CD4-positive, alpha-beta T cell treated with Interferon alpha-2 for 1 hour (primary cell): ENCODE measurements at regions not wholly inside any gene's neighbourhood (a gene's known extent, or its start where the extent isn't known, plus 50 kb on each side); places are given as distances from the start of the nearest gene placed in this dataset.
"Not testable (repeated sequence)": the region's sequence is repeated elsewhere in the genome, so short reads cannot be mapped to it uniquely, and the experiment has no call there.

ENCODE experiments used
- DNase-seq, 2 donors: peaks; one replicate each; pipeline ENCODE4 v3.0.0-alpha.2; 2020 to 2022

GRCh38 chr11:39120890-39121289 is 2338.6 kb downstream of the LRRC4C start:
- no peak for DNase-seq

GRCh38 chr11:39113606-39114005 is 2345.8 kb downstream of the LRRC4C start:
- DNase-seq: no peak

GRCh38 chr11:39102236-39102635 is 2357.2 kb downstream of the LRRC4C start:
- no peak for DNase-seq

GRCh38 chr11:39078465-39078864 is 2381.0 kb downstream of the LRRC4C start:
- no peak for DNase-seq

GRCh38 chr11:39037611-39038010 is 2421.8 kb downstream of the LRRC4C start:
- no peak for DNase-seq

- no peak for DNase-seq
Observed at GRCh38 chr11:39036021-39036420, 2423.4 kb downstream of the LRRC4C start.

GRCh38 chr11:39021539-39021938 is 2423.5 kb upstream of the RAG2 start:
- no peak for DNase-seq

GRCh38 chr11:39011797-39012196 is 2413.8 kb upstream of the RAG2 start:
- no peak for DNase-seq

GRCh38 chr11:38990841-38991240 is 2392.8 kb upstream of the RAG2 start:
- no peak for DNase-seq

GRCh38 chr11:38990139-38990538 is 2392.1 kb upstream of the RAG2 start:
- no peak for DNase-seq

GRCh38 chr11:38988908-38989307 is 2390.9 kb upstream of the RAG2 start:
- DNase-seq: no peak

GRCh38 chr11:38972220-38972619 is 2374.2 kb upstream of the RAG2 start:
- no peak for DNase-seq

- DNase-seq: no peak
Observed at GRCh38 chr11:38971141-38971540, 2373.1 kb upstream of the RAG2 start.

GRCh38 chr11:38968951-38969350 is 2370.9 kb upstream of the RAG2 start:
- no peak for DNase-seq

- no peak for DNase-seq
Observed at GRCh38 chr11:38952698-38953097, 2354.7 kb upstream of the RAG2 start.

- no peak for DNase-seq
Observed at GRCh38 chr11:38950867-38951266, 2352.8 kb upstream of the RAG2 start.

- no peak for DNase-seq
Observed at GRCh38 chr11:38948392-38948791, 2350.4 kb upstream of the RAG2 start.

GRCh38 chr11:38937709-38938108 is 2339.7 kb upstream of the RAG2 start:
- no peak for DNase-seq

- no peak for DNase-seq
Observed at GRCh38 chr11:38935941-38936340, 2337.9 kb upstream of the RAG2 start.

GRCh38 chr11:38927993-38928392 is 2330.0 kb upstream of the RAG2 start:
- DNase-seq: no peak

- no peak for DNase-seq
Observed at GRCh38 chr11:38924644-38925043, 2326.6 kb upstream of the RAG2 start.

- no peak for DNase-seq
Observed at GRCh38 chr11:38900211-38900610, 2302.2 kb upstream of the RAG2 start.

- not testable (repeated sequence) for DNase-seq
Observed at GRCh38 chr11:38894201-38894600, 2296.2 kb upstream of the RAG2 start.

GRCh38 chr11:38884145-38884865 is 2286.3 kb upstream of the RAG2 start:
- DNase-seq: no peak

- no peak for DNase-seq
Observed at GRCh38 chr11:38867338-38867737, 2269.3 kb upstream of the RAG2 start.
